Fibroblast of the aortic adventitia (primary cell): ENCODE measurements at regions not wholly inside any gene's neighbourhood (a gene's known extent, or its start where the extent isn't known, plus 50 kb on each side); places are given as distances from the start of the nearest gene placed in this dataset.
"Not testable (repeated sequence)": the region's sequence is repeated elsewhere in the genome, so short reads cannot be mapped to it uniquely, and the experiment has no call there.

Experiments
- DNase-seq: peaks from one replicate; pipeline ENCODE4 v3.0.0-alpha.2; 2010; ENCODE audit warnings: low read depth
- H3K4me3 ChIP-seq: 2 replicates; pipeline ENCODE4 v1.5.1; 2011; ENCODE audit warnings: low read depth, mild to moderate bottlenecking, control low read depth, low read length, moderate library complexity
- CTCF ChIP-seq: IDR thresholded peaks from 2 replicates; pipeline ENCODE4 v1.5.1; 2011; ENCODE audit warnings: mild to moderate bottlenecking, low read length, control low read depth, inconsistent platforms; ENCODE audit not compliant: insufficient read depth

GRCh38 chr10:78600740-78601139 is 468.0 kb upstream of the ZMIZ1 start:
- DNase-seq: peak; percentile 35
- no peak for TF ChIP-seq CTCF
- no peak overlapping the region for H3K4me3 ChIP-seq

- DNase-seq: no peak
- TF ChIP-seq CTCF: no peak
- H3K4me3 ChIP-seq: no peak overlapping the region
These were observed 466.4 kb upstream of the ZMIZ1 start for GRCh38 chr10:78602201-78602932.

- H3K4me3 ChIP-seq: no peak overlapping the region
- TF ChIP-seq CTCF: no peak
- DNase-seq: no peak
These were observed 464.5 kb upstream of the ZMIZ1 start for GRCh38 chr10:78604286-78604685.

- no peak for TF ChIP-seq CTCF
- no peak overlapping the region for H3K4me3 ChIP-seq
- no peak for DNase-seq
These were observed 464.0 kb upstream of the ZMIZ1 start for GRCh38 chr10:78604721-78605120.

- H3K4me3 ChIP-seq: no peak overlapping the region
- no peak for DNase-seq
- TF ChIP-seq CTCF: no peak
These were observed 462.9 kb upstream of the ZMIZ1 start for GRCh38 chr10:78605800-78606350.

GRCh38 chr10:78606766-78607165 is 462.0 kb upstream of the ZMIZ1 start:
- not testable (repeated sequence) for DNase-seq, H3K4me3 ChIP-seq

GRCh38 chr10:78609976-78610375 is 458.8 kb upstream of the ZMIZ1 start:
- no peak overlapping the region for H3K4me3 ChIP-seq
- no peak for TF ChIP-seq CTCF
- no peak for DNase-seq
